HG02870 (cell line): ENCODE measurements at regions not wholly inside any gene's neighbourhood (a gene's known extent, or its start where the extent isn't known, plus 50 kb on each side); places are given as distances from the start of the nearest gene placed in this dataset.

Experiments used
- ATAC-seq: cut with Tn5 transposase; IDR thresholded peaks from one replicate; pipeline ENCODE4 v1.9.1; 2021; ENCODE audit warnings: mild to moderate bottlenecking, moderate library complexity; ENCODE audit not compliant: unreplicated experiment

GRCh38 chr16:86287664-86288201 lies 222.6 kb upstream of the FOXF1 start:
- ATAC-seq, result no peak

DNA sequence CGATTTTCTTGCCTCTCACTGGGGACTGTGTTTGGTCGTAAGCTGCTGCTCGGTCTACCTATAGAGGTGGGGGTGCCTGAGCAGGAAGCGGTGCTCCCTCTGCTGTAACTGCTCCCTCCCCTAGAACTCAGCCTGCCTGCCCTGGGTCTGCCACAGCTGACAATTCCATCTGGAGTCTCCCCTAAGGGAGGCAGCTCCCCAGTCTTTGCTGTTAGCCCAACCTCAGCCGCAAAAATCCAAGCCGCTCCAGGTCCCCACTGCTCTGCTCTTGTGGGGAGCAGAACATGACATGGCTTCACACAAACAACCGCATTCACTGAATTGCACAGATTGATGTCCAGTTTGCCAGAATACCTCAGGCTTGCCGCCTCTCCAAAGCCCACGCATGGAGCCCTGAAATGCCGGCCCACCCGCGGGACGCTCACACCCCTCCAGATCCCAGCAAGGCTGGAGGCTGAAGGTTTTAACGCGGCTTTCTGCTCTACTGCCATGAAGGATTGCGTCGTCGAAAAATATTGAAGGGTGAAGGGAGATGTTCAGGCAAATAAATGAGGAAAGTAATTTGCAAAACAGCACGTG lies 221.5 kb upstream of the FOXF1 start:
- ATAC-seq, result no peak

DNA sequence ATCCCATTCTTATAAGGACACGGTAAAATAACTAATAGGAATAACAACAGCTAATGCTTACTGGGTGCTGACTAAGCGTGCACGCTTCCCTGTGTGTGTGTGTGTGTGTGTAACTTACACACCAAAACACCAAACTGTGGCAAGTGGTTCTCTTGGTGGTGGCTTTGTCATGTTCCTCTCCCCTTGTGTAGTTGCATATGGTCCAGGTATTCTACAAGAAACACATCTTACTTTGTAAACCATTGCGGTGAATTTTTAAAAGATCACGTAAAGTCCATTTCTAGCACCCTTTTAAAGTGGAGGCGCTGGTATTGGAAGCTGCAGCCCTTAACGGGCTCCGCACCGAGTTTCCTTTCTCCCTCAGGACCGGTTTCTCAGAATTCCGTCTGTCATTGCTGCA lies 221.0 kb upstream of the FOXF1 start:
- ATAC-seq, result no peak

DNA sequence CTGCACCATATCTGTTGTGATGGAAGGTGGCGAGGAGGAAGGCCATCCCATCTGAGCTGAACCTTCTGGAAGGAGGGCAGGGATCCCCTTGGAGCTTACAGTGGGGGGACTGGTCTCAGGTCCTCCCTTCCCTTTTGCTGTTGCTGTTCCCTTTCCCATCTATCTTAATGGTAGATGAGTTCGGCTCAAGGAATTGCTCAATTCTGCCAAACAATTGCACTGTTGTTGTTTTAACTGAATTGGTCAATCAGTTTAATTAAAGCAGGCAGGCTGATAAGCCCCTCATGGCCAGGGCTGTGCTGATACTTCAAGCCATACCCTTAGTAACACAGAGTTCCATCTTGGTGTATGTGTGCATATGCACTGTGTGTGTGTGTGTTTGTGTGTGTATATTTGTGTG lies 220.4 kb upstream of the FOXF1 start:
- ATAC-seq, result no peak

- no peak for ATAC-seq
Observed at GRCh38 chr16:86291491-86291890, 218.8 kb upstream of the FOXF1 start.

DNA sequence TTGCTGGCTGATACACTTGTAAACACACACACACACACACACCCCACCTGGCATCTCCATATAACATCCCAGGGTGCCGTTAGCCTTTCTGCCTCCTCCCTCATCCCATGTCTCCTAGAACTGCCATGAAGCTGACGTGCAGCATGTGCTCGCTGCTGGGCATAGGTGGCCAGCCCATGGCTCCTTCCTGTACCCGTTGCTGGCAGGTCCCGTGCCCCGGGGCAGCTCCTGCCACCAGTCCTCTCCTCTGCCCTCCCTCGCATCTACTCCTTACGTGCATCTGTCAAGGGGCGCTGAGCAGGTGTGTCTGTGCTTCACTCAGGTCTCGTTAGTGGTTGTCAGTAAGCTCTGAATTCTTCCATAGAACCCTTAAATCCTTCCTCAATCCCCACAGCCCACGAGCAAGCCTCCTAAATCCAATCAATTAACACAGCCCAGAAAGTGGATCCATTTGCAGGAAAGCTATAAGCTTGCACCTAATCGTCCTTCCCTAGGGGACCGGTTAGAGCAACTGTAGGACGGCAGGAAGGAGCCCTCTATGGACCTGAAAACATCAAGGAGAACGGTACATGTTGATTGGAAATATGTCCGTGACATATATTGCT lies 218.1 kb upstream of the FOXF1 start:
- no peak for ATAC-seq

GRCh38 chr16:86292942-86293341 lies 217.4 kb upstream of the FOXF1 start:
- ATAC-seq, result no peak

- ATAC-seq, result no peak
Observed at GRCh38 chr16:86293906-86294305, 216.4 kb upstream of the FOXF1 start.

GRCh38 chr16:86294535-86295196 lies 215.7 kb upstream of the FOXF1 start:
- ATAC-seq, result no peak

DNA sequence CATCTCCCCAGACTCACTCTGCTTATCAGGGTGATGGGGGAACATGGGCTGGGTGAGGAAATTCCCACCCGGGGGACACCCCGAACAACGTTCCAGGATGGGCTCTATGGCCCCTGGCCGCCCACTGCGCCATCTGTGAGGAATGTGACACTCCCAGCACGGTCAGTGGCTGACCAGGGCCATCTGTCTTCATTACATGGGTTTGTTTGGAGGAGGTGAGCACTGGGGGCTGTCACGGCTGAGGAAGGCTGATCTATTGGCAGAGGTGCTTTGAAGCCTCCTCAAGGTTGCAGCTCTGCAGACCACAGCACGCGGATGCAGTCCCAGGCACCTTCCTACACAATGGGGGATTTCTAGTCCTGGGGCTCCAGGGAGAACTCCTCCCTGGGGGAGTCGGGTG lies 214.1 kb upstream of the FOXF1 start:
- no peak for ATAC-seq

GRCh38 chr16:86297391-86297790 lies 212.9 kb upstream of the FOXF1 start:
- ATAC-seq, result no peak

DNA sequence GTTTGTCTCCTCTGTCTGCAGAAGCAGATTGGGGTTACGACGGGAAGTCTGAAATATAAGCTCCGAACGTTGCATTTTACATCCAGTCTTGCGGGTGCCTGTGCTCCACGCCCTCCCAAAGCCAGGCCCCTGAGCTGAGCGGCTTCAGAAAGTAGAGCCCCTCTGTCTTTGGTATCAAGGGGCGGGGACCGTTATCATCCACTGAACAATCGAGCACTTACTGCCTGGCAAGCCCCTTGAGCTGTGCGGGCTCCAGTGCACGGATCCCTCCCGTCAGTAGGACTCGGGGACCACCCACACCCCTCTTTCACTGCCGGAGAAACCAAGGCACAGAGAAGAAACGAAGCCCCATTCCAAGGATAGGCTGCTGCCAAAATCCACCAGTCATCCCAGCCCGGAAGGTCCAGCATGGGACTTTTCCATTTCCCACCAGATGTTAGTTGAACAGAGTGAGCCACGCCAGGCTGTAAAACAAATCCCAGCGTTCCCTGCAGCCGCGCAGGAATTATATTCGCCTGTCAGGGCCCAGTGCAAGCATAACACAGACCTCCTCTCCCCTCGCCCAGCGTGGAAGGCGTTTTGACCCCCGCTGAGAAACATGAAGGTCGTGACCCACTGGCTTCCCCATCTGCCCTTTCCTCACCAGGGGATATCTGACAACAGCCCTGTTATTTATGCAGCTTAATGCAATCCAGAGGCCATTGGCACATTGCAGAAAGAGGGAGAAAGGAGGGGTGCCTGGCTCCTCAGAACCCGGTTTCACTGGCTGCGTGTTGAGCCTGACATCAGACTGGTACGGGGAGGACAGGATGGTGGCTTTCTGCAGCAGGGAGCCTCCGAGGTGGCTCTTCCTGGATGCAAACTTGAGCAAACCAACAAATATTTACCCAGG lies 212.2 kb upstream of the FOXF1 start:
- no peak for ATAC-seq

- ATAC-seq, result no peak
Observed at GRCh38 chr16:86298758-86299134, 211.6 kb upstream of the FOXF1 start.

DNA sequence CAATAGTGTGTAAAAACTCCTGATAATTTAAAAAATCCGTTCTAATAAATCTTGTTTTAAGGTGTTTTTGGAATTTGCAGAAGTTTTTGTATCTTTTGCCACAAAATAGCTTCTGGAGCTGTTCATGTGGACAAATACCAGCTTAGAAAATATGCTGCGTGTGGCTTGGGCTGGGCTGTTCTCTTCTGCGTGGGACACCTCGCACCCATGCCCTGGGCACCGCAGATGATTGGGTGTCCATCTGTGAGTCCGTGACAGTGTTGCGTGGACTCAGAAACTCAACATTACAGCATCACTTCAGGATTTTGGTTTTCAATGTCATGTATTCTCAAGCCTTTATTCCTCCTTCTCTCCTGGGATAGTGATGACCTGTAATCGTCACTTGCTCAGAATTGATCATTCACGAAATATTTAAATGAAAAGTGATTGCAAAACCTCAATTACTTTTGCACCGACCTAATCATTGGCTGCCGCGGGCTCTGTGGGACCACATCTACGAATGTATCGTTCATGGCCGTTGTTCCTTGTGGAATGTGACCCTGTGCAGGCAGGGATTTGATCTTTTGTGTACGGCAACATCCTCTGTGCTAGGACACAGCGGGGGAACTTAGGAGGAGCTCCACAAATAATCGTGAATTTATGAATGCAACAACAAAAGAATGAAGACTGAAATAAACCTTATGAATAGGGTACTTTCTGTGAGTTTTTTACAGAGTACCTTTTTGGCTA lies 210.3 kb upstream of the FOXF1 start:
- no peak for ATAC-seq

GRCh38 chr16:86300746-86301481 lies 209.4 kb upstream of the FOXF1 start:
- ATAC-seq, result no peak

- no peak for ATAC-seq
Observed at GRCh38 chr16:86302421-86303109, 207.8 kb upstream of the FOXF1 start.

DNA sequence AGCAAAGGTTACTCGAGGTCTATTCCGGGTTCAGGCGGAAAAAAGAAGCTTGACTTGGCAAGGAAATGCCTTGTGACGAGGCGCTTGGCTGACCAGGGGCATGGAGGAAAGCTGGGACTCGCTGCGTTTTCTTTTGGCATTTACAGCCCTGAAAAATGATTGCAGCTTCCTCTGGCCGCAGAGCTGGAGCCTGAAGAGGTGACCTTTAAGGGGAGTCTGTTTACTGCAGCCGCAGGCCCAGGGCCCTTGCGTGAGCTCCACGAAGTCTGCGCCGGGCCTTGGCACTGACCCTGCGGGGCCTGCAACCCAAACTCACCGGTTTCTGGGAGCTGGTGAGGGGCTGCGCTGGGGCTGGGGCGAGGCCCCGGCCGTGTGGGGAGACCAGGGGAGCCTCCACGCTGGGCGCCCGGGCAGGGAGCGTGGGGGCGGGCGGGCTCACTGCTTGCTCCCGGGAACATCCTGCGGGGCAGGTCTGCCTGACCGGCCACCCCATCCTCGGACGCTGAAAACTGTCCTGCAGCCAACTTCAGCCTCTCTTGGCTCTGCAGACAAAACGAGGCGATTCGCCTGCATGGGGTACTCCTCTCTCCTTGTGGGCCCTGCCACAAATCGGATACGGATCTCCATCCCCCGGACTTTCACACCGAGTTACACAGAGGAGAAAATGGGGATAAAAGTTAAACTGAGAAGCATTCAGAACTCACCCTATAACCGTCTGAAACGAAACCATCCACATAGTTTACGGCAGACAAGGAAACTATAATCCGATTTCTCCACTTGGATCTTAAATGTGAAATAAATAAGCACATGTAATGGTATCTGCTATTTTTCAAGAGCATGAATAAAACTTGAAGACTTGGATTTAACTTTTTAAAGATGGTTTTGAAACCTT lies 206.3 kb upstream of the FOXF1 start:
- no peak for ATAC-seq

GRCh38 chr16:86304868-86305267 lies 205.5 kb upstream of the FOXF1 start:
- no peak for ATAC-seq
